B cell (primary cell): ENCODE measurements at regions not wholly inside any gene's neighbourhood (a gene's known extent, or its start where the extent isn't known, plus 50 kb on each side); places are given as distances from the start of the nearest gene placed in this dataset.

Experiments
- ATAC-seq: fragments of 200-7000 bp; cut with Tn5 transposase; one replicate; pipeline ENCODE4 v1.10.0; 2021; ENCODE audit warnings: low read depth, mild to moderate bottlenecking, moderate number of reproducible peaks, moderate library complexity
- CTCF ChIA-PET: fragments of 350-600 bp; sonication (Branson Sonifier 250); formaldehyde crosslinking; loops from one replicate; lab custom pipeline; 2021; ENCODE audit warnings: antibody characterized with exemption, inconsistent platforms; lab: Charles Lee
- POLR2A ChIA-PET: fragments of 350-600 bp; sonication (Branson Sonifier 250); formaldehyde crosslinking; loops from one replicate; lab custom pipeline; 2021; ENCODE audit warnings: antibody characterized with exemption; lab: Charles Lee
- DNase-seq: peaks from one replicate; pipeline ENCODE4 v3.0.0; 2013
- H2AFZ ChIP-seq: 2 replicates; pipeline ENCODE4 v1.6.1; 2012; ENCODE audit warnings: mild to moderate bottlenecking, low read depth, low read length; ENCODE audit not compliant: insufficient read depth, poor library complexity, severe bottlenecking
- H3K27ac ChIP-seq, 2 donors: 1 replicate in 1 of 2; 2 replicates in 1 of 2; pipeline ENCODE4 v1.5.1; 2012 to 2013; ENCODE audit warnings: low read length in 2 of 2, mild to moderate bottlenecking in 2 of 2, moderate library complexity in 1 of 2
- H3K27me3 ChIP-seq, 4 experiments: fragments of 200-600 bp in 1 of 4; sonication (generic) in 1 of 4; replicated peaks in 1 of 4; 1 replicate in 2 of 4; 2 replicates in 2 of 4; pipeline versions ENCODE4 v1.6.1 to v1.7.0; 2013 to 2016; ENCODE audit warnings: low read length in 3 of 4, mild to moderate bottlenecking in 2 of 4, mixed read lengths in 1 of 4, moderate library complexity in 1 of 4; ENCODE audit not compliant: insufficient read depth in 4 of 4, control insufficient read depth in 3 of 4; ENCODE audit errors: control extremely low read depth in 1 of 4
- H3K36me3 ChIP-seq, 2 experiments: replicated peaks in 1 of 2; 1 replicate in 1 of 2; 2 replicates in 1 of 2; pipeline versions ENCODE4 v1.6.1 to v1.7.1; 2013; ENCODE audit warnings: low read length in 1 of 2; ENCODE audit not compliant: insufficient read depth in 2 of 2, control insufficient read depth in 1 of 2; ENCODE audit errors: control extremely low read depth in 1 of 2, extremely low read depth in 1 of 2
- H3K4me1 ChIP-seq, 2 donors: fragments of 200-600 bp in 1 of 2; sonication (generic) in 1 of 2; 1 replicate in 1 of 2; 2 replicates in 1 of 2; pipeline versions ENCODE4 v1.5.1 to v1.6.1; 2013 to 2017; ENCODE audit warnings: low read length in 2 of 2; ENCODE audit not compliant: control insufficient read depth in 2 of 2, insufficient read depth in 2 of 2
- H3K4me2 ChIP-seq: replicated peaks from 2 replicates; pipeline ENCODE3; 2012; ENCODE audit warnings: mild to moderate bottlenecking, low read depth, low read length; ENCODE audit not compliant: poor library complexity, severe bottlenecking
- H3K4me3 ChIP-seq, 5 experiments: fragments of 200-600 bp in 1 of 5; sonication (generic) in 1 of 5; 1 replicate in 3 of 5; 2 replicates in 2 of 5; pipeline versions ENCODE4 v1.5.1 to v1.7.0; 2011 to 2016; ENCODE audit warnings: low read length in 4 of 5, mild to moderate bottlenecking in 4 of 5, low read depth in 2 of 5, control low read depth in 1 of 5, moderate library complexity in 1 of 5; ENCODE audit not compliant: insufficient read depth in 1 of 5; ENCODE audit errors: control extremely low read depth in 1 of 5, extremely low read depth in 1 of 5
- H3K79me2 ChIP-seq: fragments of 200-600 bp; sonication (generic); one replicate; pipeline ENCODE4 v1.6.0; 2016; ENCODE audit warnings: low read length; ENCODE audit not compliant: control insufficient read depth, insufficient read depth
- H3K9ac ChIP-seq: fragments of 200-600 bp; sonication (generic); 2 replicates; pipeline ENCODE4 v1.6.1; 2017; ENCODE audit warnings: mild to moderate bottlenecking, low read length, moderate library complexity
- H3K9me3 ChIP-seq, 3 donors: one replicate each; pipeline versions ENCODE4 v1.6.1 to v1.7.1; 2013; ENCODE audit warnings: low read length in 2 of 3; ENCODE audit not compliant: control insufficient read depth in 2 of 3, insufficient read depth in 1 of 3; ENCODE audit errors: control extremely low read depth in 1 of 3
- H4K20me1 ChIP-seq: 2 replicates; pipeline ENCODE4 v1.6.0; 2012; ENCODE audit warnings: mild to moderate bottlenecking, low read length; ENCODE audit not compliant: insufficient read depth, control insufficient read depth, poor library complexity, severe bottlenecking
- H3K27ac Mint-ChIP-seq: one replicate; pipeline ENCODE4 v1.8.0; 2021; ENCODE audit warnings: mixed read lengths
- H3K27me3 Mint-ChIP-seq: one replicate; pipeline ENCODE4 v1.8.0; 2021; ENCODE audit warnings: mixed read lengths
- H3K4me1 Mint-ChIP-seq: one replicate; pipeline ENCODE4 v1.8.0; 2021; ENCODE audit warnings: mixed read lengths
- H3K4me3 Mint-ChIP-seq: one replicate; pipeline ENCODE4 v1.8.0; 2021; ENCODE audit warnings: mixed read lengths
- H3K9me3 Mint-ChIP-seq: one replicate; pipeline ENCODE4 v1.8.0; 2022; ENCODE audit warnings: mixed read lengths; ENCODE audit not compliant: insufficient read depth
- EZH2 ChIP-seq: IDR thresholded peaks from 2 replicates; pipeline ENCODE4 v1.6.1; 2012; ENCODE audit warnings: borderline replicate concordance, low read depth, mild to moderate bottlenecking, moderate library complexity, low read length; ENCODE audit not compliant: insufficient read depth, poor library complexity, severe bottlenecking
- WGBS: methylation state at CpG from one replicate; pipeline ENCODE4 v1.1.5; 2013; ENCODE audit warnings: missing lambda C conversion rate; ENCODE audit not compliant: insufficient coverage; 5-methylcytosine and 5-hydroxymethylcytosine counted together
- intact Hi-C: fragments of 100-400 bp; cut with micrococcal nuclease; formaldehyde crosslinking; loops from one replicate; pipeline ENCODE4 v1.10.0; 2022
- TF ChIP-seq, protein P1 (sequence below): fragments of 200-600 bp; IDR thresholded peaks from one replicate; pipeline ENCODE4 v1.8.0; 2022; ENCODE audit warnings: antibody characterized with exemption, mild to moderate bottlenecking

DNA sequence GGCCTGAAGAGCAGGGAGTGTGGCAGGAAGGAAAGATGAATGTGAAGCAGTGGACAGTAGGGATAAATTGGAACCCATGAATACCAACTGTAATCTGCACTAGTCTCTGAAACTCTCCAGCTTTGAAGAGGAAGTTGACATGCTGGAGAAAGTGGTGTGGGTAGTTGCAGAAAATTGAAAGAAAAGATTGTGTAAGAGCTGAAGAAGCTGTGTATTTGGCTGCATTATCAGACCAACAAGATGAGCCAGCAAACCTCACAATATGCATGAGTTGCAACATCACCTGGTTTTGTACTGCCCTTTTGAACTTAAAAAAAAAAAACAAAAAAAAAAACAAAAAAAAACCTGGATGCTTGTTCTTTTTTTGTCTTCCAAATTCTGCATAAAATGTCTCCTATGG lies 921.9 kb upstream of the EYS start:
- Histone ChIP-seq H3K79me2 (no peaks in the 10 kb centered on the region), H3K27ac (no peak overlapping the region), H3K9me3 (peaks cover 0 to 3% (median 0%) of the 10 kb centered on the region in 3 donors), H3K4me3 (no peak overlapping the region), H4K20me1 (no peaks in the 10 kb centered on the region), H3K27me3 (no peaks in the 10 kb centered on the region), H3K4me2 (no peak overlapping the region), H2AFZ (no peak overlapping the region), H3K9ac (no peak overlapping the region), H3K4me1 (no peaks in the 10 kb centered on the region), H3K36me3 (no peaks in the 10 kb centered on the region)
- ATAC-seq (no peak), DNase-seq (no peak)
- TF ChIP-seq EZH2: no peak
- TF ChIP-seq, protein P1, sequence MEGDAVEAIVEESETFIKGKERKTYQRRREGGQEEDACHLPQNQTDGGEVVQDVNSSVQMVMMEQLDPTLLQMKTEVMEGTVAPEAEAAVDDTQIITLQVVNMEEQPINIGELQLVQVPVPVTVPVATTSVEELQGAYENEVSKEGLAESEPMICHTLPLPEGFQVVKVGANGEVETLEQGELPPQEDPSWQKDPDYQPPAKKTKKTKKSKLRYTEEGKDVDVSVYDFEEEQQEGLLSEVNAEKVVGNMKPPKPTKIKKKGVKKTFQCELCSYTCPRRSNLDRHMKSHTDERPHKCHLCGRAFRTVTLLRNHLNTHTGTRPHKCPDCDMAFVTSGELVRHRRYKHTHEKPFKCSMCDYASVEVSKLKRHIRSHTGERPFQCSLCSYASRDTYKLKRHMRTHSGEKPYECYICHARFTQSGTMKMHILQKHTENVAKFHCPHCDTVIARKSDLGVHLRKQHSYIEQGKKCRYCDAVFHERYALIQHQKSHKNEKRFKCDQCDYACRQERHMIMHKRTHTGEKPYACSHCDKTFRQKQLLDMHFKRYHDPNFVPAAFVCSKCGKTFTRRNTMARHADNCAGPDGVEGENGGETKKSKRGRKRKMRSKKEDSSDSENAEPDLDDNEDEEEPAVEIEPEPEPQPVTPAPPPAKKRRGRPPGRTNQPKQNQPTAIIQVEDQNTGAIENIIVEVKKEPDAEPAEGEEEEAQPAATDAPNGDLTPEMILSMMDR: no peak
- H3K4me1 Mint-ChIP-seq: no peaks in the 10 kb centered on the region
- ChIA-PET POLR2A (no interaction called here), CTCF (no interaction called here)
- no peaks in the 10 kb centered on the region for H3K27me3 Mint-ChIP-seq
- no peak overlapping the region for H3K27ac Mint-ChIP-seq
- intact Hi-C loops: no loop called here
- no peak overlapping the region for H3K4me3 Mint-ChIP-seq
- peaks cover 4% of the 10 kb centered on the region for H3K9me3 Mint-ChIP-seq

DNA sequence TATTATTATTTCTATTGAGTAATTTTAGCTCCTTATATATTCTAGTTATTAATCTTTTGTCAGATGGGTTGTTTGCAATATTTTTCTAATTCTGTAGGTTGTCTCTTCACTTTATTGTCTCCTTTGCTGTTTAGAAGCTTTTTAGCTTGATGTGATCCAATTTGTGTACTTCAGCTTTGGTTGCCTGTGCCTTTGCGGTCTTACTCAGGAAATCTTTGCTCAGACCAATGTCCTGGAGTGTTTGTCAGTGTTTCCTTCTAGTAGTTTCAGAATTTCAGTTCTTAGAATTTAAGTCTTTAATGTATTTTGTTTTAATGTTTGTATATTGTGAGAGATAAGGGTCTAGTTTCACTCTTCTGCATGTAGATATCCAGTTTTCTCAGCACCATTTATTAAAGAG lies 916.0 kb upstream of the EYS start:
- intact Hi-C loops: no loop called here
- ATAC-seq (no peak), DNase-seq (no peak)
- H3K79me2 ChIP-seq: no peaks in the 10 kb centered on the region
- H3K9ac ChIP-seq: no peak overlapping the region
- no CpG with 5 or more reads among the region's 1 CpG for WGBS
- H3K9me3 ChIP-seq: no peaks in the 10 kb centered on the region
- ChIA-PET POLR2A (no interaction called here), CTCF (no interaction called here)
- Mint-ChIP-seq H3K4me3 (no peak overlapping the region), H3K4me1 (no peaks in the 10 kb centered on the region), H3K9me3 (peaks cover 2% of the 10 kb centered on the region), H3K27me3 (no peaks in the 10 kb centered on the region), H3K27ac (no peak overlapping the region)
- TF ChIP-seq, protein P1: no peak
- no peak for TF ChIP-seq EZH2
- no peak overlapping the region for H3K27ac ChIP-seq
- no peaks in the 10 kb centered on the region for H3K27me3 ChIP-seq
- H3K36me3 ChIP-seq: no peaks in the 10 kb centered on the region
- no peak overlapping the region for H3K4me2 ChIP-seq
- no peaks in the 10 kb centered on the region for H4K20me1 ChIP-seq
- H3K4me1 ChIP-seq: no peaks in the 10 kb centered on the region
- H3K4me3 ChIP-seq: no peak overlapping the region
- no peak overlapping the region for H2AFZ ChIP-seq
